Cardiac fibroblast (primary cell): ENCODE measurements at regions not wholly inside any gene's neighbourhood (a gene's known extent, or its start where the extent isn't known, plus 50 kb on each side); places are given as distances from the start of the nearest gene placed in this dataset.
A peak's percentile ranks its signal among the peaks of the same experiment; 100 is the strongest.
"Not testable (repeated sequence)": the region's sequence is repeated elsewhere in the genome, so short reads cannot be mapped to it uniquely, and the experiment has no call there.

Experiments
- DNase-seq, 2 donors: peaks; one replicate each; pipeline versions ENCODE4 v3.0.0 to v3.0.0-alpha.2; 2010; ENCODE audit warnings: low read depth in 2 of 2
- H3K4me3 ChIP-seq, 2 donors: replicated peaks in 1 of 2; 1 replicate in 1 of 2; 2 replicates in 1 of 2; pipeline ENCODE4 v1.5.1; 2011; ENCODE audit warnings: low read depth in 2 of 2, low read length in 2 of 2, mild to moderate bottlenecking in 2 of 2, moderate library complexity in 1 of 2
- CTCF ChIP-seq: IDR thresholded peaks from one replicate; pipeline ENCODE4 v1.5.1; 2011; ENCODE audit warnings: low read depth, mild to moderate bottlenecking, low read length, inconsistent platforms

GRCh38 chr3:71927505-71928066, 142.6 kb upstream of the PROK2 start:
- TF ChIP-seq CTCF, result no peak
- no peak overlapping the region for H3K4me3 ChIP-seq
- no peak for DNase-seq

GRCh38 chr3:71926616-71927015, 141.7 kb upstream of the PROK2 start:
- TF ChIP-seq CTCF, result no peak
- H3K4me3 ChIP-seq, result no peak overlapping the region
- no peak for DNase-seq

- peak; percentile 17 to 28 for DNase-seq
- TF ChIP-seq CTCF, result no peak
Measured at GRCh38 chr3:71926262-71926600, 141.3 kb upstream of the PROK2 start.

GRCh38 chr3:71925511-71926261, 140.7 kb upstream of the PROK2 start:
- not testable (repeated sequence) for H3K4me3 ChIP-seq, DNase-seq

More at GRCh38 chr3:71926262-71926600, 141.3 kb upstream of the PROK2 start:
- no peak overlapping the region for H3K4me3 ChIP-seq

DNA sequence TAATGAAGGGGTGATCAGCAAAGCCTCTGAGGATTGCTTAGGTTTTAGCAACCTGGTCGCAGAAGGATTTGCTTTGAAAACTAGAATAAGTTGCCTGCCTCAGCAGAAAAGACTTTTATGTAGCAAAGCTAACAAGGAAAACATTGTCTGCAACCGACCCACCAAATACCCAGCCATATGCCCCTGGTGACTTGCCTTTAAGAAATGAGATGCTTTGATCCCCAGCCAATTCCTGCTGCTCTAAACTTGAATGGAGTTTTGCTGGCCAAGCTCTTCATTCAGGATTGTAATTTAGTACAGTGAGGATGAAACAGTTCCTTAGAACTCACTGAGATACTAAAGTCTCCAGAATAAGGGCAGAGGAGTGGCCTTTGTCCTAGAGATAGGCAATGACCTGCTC, 139.8 kb upstream of the PROK2 start:
- DNase-seq, result no peak
- H3K4me3 ChIP-seq, result no peak overlapping the region
- TF ChIP-seq CTCF, result no peak

GRCh38 chr3:71921036-71921435, 136.1 kb upstream of the PROK2 start:
- no peak for TF ChIP-seq CTCF

GRCh38 chr3:71919572-71919971, 134.6 kb upstream of the PROK2 start:
- TF ChIP-seq CTCF, result no peak
- DNase-seq, result no peak
- no peak overlapping the region for H3K4me3 ChIP-seq

More at GRCh38 chr3:71921036-71921435, 136.1 kb upstream of the PROK2 start:
- DNase-seq, result no peak
- H3K4me3 ChIP-seq, result no peak overlapping the region
